ENCODE measurements at regions not wholly inside any gene's neighbourhood (a gene's known extent, or its start where the extent isn't known, plus 50 kb on each side); places are given as distances from the start of the nearest gene placed in this dataset.

- no peak overlapping the region for H3K9ac ChIP-seq (ENCODE audit: control insufficient read depth, insufficient read depth, low read length)
- peaks cover 2% of the 10 kb centered on the region; the same call in 2 of the 3 replicates for H3K9me3 ChIP-seq (replicated peaks; ENCODE audit: control insufficient read depth, insufficient read depth, low read length)
- H3K36me3 ChIP-seq (ENCODE audit: control insufficient read depth in 2 of 2, insufficient read depth in 2 of 2, low read length in 1 of 2) = no peaks in the 10 kb centered on the region
- no peak overlapping the region for H3K27ac ChIP-seq (ENCODE audit: control insufficient read depth, insufficient read depth)
- FAIRE-seq (no peak), ATAC-seq (no peak), DNase-seq (ENCODE audit: low read depth, low spot score) (no peak)
- no peaks in the 10 kb centered on the region for H4K20me1 ChIP-seq (ENCODE audit: control insufficient read depth, insufficient read depth)
- ChIA-PET SMC1A (ENCODE audit: uncharacterized antibody, unreplicated experiment) (interaction anchor here (0.8 kb wide), 1 partner anchor 12 kb away, joined by 3 read pairs; no protein-coding TSS in a partner anchor), RAD21 (ENCODE audit: unreplicated experiment) (no interaction called here), POLR2A (no interaction called here), CTCF (no interaction called here)
- no peaks in the 10 kb centered on the region for H3K4me1 ChIP-seq (ENCODE audit: control insufficient read depth, insufficient read depth, low read length)
- in situ Hi-C loops (cut with MboI) (no loop called here), intact Hi-C loops (cut with micrococcal nuclease; ENCODE audit: unreplicated experiment) (no loop called here)
- no peaks in the 10 kb centered on the region for H3K27me3 ChIP-seq (replicated peaks in 1 of 2; ENCODE audit: control insufficient read depth in 2 of 2, insufficient read depth in 2 of 2, low read length in 1 of 2)
- no peak overlapping the region for H3K4me2 ChIP-seq (ENCODE audit: control insufficient read depth, insufficient read depth)
- 12% methylated on average over 4 of the region's 4 CpGs for WGBS (ENCODE audit: insufficient coverage, insufficient replicate concordance, low lambda C conversion rate, missing lambda C conversion rate)
- H3K79me2 ChIP-seq (ENCODE audit: control insufficient read depth, insufficient read depth, low read length) = no peaks in the 10 kb centered on the region
- no peak overlapping the region for H2AFZ ChIP-seq (ENCODE audit: control insufficient read depth, low read depth, low read length)
- no peak overlapping the region for H3K4me3 ChIP-seq
- no TSS peak for BruUV-seq (replicated peaks)
- TF ChIP-seq NBN (IDR thresholded peaks at IDR 0.05) (no peak), BCL3 (IDR thresholded peaks at IDR 0.05; ENCODE audit: borderline replicate concordance, insufficient read depth, low read depth, low read length, poor library complexity, severe bottlenecking) (no peak), BCL11A (IDR thresholded peaks at IDR 0.05; ENCODE audit: low read depth, low read length) (no peak), IKZF1 (conservative IDR thresholded peaks at IDR 0.05) (no peak), GABPA (IDR thresholded peaks at IDR 0.05; ENCODE audit: low read depth) (no peak), MEF2B (IDR thresholded peaks at IDR 0.05; ENCODE audit: partially characterized antibody, poor library complexity, severe bottlenecking) (no peak), E2F4 (IDR thresholded peaks at IDR 0.05; ENCODE audit: low read depth, low read length) (no peak), CHD1 (IDR thresholded peaks at IDR 0.05; ENCODE audit: low read depth, low read length) (no peak), POLR2AphosphoS2 (IDR thresholded peaks at IDR 0.05; ENCODE audit: low read depth, low read length) (no peak), ZNF274 (IDR thresholded peaks at IDR 0.05; ENCODE audit: insufficient read depth, insufficient read length) (no peak), TAF1 (IDR thresholded peaks at IDR 0.05; ENCODE audit: borderline replicate concordance, low read depth, low read length) (no peak), MLLT1 (IDR thresholded peaks at IDR 0.05) (no peak), CBX5 (IDR thresholded peaks at IDR 0.05; ENCODE audit: low read depth) (no peak), ETV6 (conservative IDR thresholded peaks at IDR 0.05 in 1 of 2, IDR thresholded peaks at IDR 0.05 in 1 of 2; ENCODE audit: borderline replicate concordance in 1 of 2, low read depth in 1 of 2) (no peak), ATF2 (IDR thresholded peaks at IDR 0.05; ENCODE audit: low read length) (no peak), PBX3 (IDR thresholded peaks at IDR 0.05; ENCODE audit: insufficient replicate concordance, low read depth, low read length) (no peak)
Observed at GRCh38 chr3:110625201-110625747, 446.3 kb upstream of the NECTIN3 start.

Data from GM12878 (cell line).